Tibial nerve (tissue), 4 donors: ENCODE measurements at regions not wholly inside any gene's neighbourhood (a gene's known extent, or its start where the extent isn't known, plus 50 kb on each side); places are given as distances from the start of the nearest gene placed in this dataset.

Experiments used
- DNase-seq, 2 donors: peaks; one replicate each; pipeline ENCODE4 v3.0.0-alpha.2; 2019; ENCODE audit warnings: low spot score in 2 of 2
- H3K27ac ChIP-seq, 4 donors: fragments of 200-600 bp; sonication (generic) in 3 of 4; one replicate each; pipeline ENCODE4 v1.5.1; 2017 to 2019; ENCODE audit warnings: mild to moderate bottlenecking in 1 of 4
- H3K27me3 ChIP-seq, 2 donors: fragments of 200-600 bp; sonication (generic) in 1 of 2; one replicate each; pipeline versions ENCODE4 v1.5.1 to v1.6.0; 2017 to 2019
- H3K36me3 ChIP-seq, 3 donors: fragments of 200-600 bp; sonication (generic); one replicate each; pipeline ENCODE4 v1.5.1; 2018 to 2019
- H3K4me1 ChIP-seq, 4 donors: fragments of 200-600 bp; sonication (generic) in 3 of 4; one replicate each; pipeline ENCODE4 v1.5.1; 2017 to 2019
- H3K4me3 ChIP-seq, 4 donors: fragments of 200-600 bp; sonication (generic) in 3 of 4; one replicate each; pipeline ENCODE4 v1.5.1; 2017 to 2019; ENCODE audit warnings: mild to moderate bottlenecking in 1 of 4, moderate library complexity in 1 of 4
- H3K9me3 ChIP-seq, 4 donors: fragments of 200-600 bp; sonication (generic) in 3 of 4; one replicate each; pipeline ENCODE4 v1.5.1; 2017 to 2019
- CTCF ChIP-seq, 5 experiments: fragments of 200-600 bp in 3 of 5; fragments of 450-650 bp in 2 of 5; sonication (generic) in 3 of 5; IDR thresholded peaks; one replicate each; pipeline ENCODE4 v1.5.1; 2016 to 2019; ENCODE audit warnings: antibody characterized with exemption in 5 of 5, mild to moderate bottlenecking in 3 of 5, moderate library complexity in 2 of 5
- EP300 ChIP-seq, 2 donors: sonication (generic); formaldehyde crosslinking; IDR thresholded peaks; one replicate each; pipeline ENCODE4 v1.6.1; 2017; ENCODE audit warnings: antibody characterized with exemption in 2 of 2, mild to moderate bottlenecking in 1 of 2
- POLR2A ChIP-seq, 2 donors: fragments of 450-650 bp; IDR thresholded peaks; one replicate each; pipeline ENCODE4 v1.6.1; 2017; ENCODE audit warnings: antibody characterized with exemption in 2 of 2, mild to moderate bottlenecking in 2 of 2, moderate library complexity in 2 of 2
- WGBS, 2 donors: methylation state at CpG; one replicate each; pipeline ENCODE4 v1.1.5; 2018; 5-methylcytosine and 5-hydroxymethylcytosine counted together

- Histone ChIP-seq H3K9me3 (no peaks in the 10 kb centered on the region), H3K27ac (no peak overlapping the region), H3K4me1 (peaks cover 0 to 3% (median 0%) of the 10 kb centered on the region in 4 donors), H3K36me3 (no peaks in the 10 kb centered on the region), H3K4me3 (no peak overlapping the region), H3K27me3 (no peaks in the 10 kb centered on the region)
- WGBS, 2 donors: 64 to 74% methylated on average over 7 of the region's 7 CpGs
- DNase-seq: no peak
- TF ChIP-seq EP300 (IDR thresholded peaks at IDR 0.05): no peak
- no peak for TF ChIP-seq POLR2A (IDR thresholded peaks at IDR 0.05)
- no peak for TF ChIP-seq CTCF (IDR thresholded peaks at IDR 0.05)
These were observed 191.0 kb upstream of the SOX1 start for GRCh38 chr13:111875915-111876314.

GRCh38 chr13:111876506-111876905 lies 190.4 kb upstream of the SOX1 start:
- TF ChIP-seq EP300 (IDR thresholded peaks at IDR 0.05) (no peak), CTCF (IDR thresholded peaks at IDR 0.05) (no peak), POLR2A (IDR thresholded peaks at IDR 0.05) (no peak)
- WGBS, 2 donors: 67 to 69% methylated on average over 4 of the region's 4 CpGs
- Histone ChIP-seq H3K4me1 (peaks cover 0 to 3% (median 0%) of the 10 kb centered on the region in 4 donors), H3K27me3 (no peaks in the 10 kb centered on the region), H3K9me3 (no peaks in the 10 kb centered on the region), H3K27ac (no peak overlapping the region), H3K36me3 (no peaks in the 10 kb centered on the region), H3K4me3 (no peak overlapping the region)
- no peak for DNase-seq

- H3K4me1 ChIP-seq: no peaks in the 10 kb centered on the region
- no peaks in the 10 kb centered on the region for H3K9me3 ChIP-seq
- no peaks in the 10 kb centered on the region for H3K36me3 ChIP-seq
- H3K27me3 ChIP-seq: no peaks in the 10 kb centered on the region
- TF ChIP-seq POLR2A (IDR thresholded peaks at IDR 0.05) (no peak), CTCF (IDR thresholded peaks at IDR 0.05) (no peak), EP300 (IDR thresholded peaks at IDR 0.05) (no peak)
- WGBS, 2 donors: 90 to 91% methylated on average over 12 of the region's 12 CpGs
- DNase-seq: no peak
- no peak overlapping the region for H3K4me3 ChIP-seq
- no peak overlapping the region for H3K27ac ChIP-seq
These were observed 189.0 kb upstream of the SOX1 start for GRCh38 chr13:111877906-111878305.

GRCh38 chr13:111879719-111880118 lies 187.2 kb upstream of the SOX1 start:
- H3K4me1 ChIP-seq: no peaks in the 10 kb centered on the region
- DNase-seq: no peak
- no peak overlapping the region for H3K4me3 ChIP-seq
- no peak overlapping the region for H3K27ac ChIP-seq
- no peaks in the 10 kb centered on the region for H3K9me3 ChIP-seq
- TF ChIP-seq POLR2A (IDR thresholded peaks at IDR 0.05) (no peak), EP300 (IDR thresholded peaks at IDR 0.05) (no peak)
- WGBS, 2 donors: 54 to 60% methylated on average over 5 of the region's 5 CpGs
- H3K27me3 ChIP-seq: no peaks in the 10 kb centered on the region
- no peaks in the 10 kb centered on the region for H3K36me3 ChIP-seq

GRCh38 chr13:111880185-111880584 lies 186.8 kb upstream of the SOX1 start:
- TF ChIP-seq POLR2A (IDR thresholded peaks at IDR 0.05) (no peak), CTCF (IDR thresholded peaks at IDR 0.05) (no peak), EP300 (IDR thresholded peaks at IDR 0.05) (no peak)
- 59 to 65% methylated on average over 6 of the region's 6 CpGs for WGBS, 2 donors

GRCh38 chr13:111881700-111882099 lies 185.2 kb upstream of the SOX1 start:
- Histone ChIP-seq H3K36me3 (no peaks in the 10 kb centered on the region), H3K27me3 (no peaks in the 10 kb centered on the region), H3K9me3 (no peaks in the 10 kb centered on the region), H3K27ac (no peak overlapping the region), H3K4me1 (no peaks in the 10 kb centered on the region), H3K4me3 (no peak overlapping the region)
- WGBS, 2 donors: 78 to 83% methylated on average over 8 of the region's 8 CpGs
- no peak for TF ChIP-seq EP300 (IDR thresholded peaks at IDR 0.05)
- TF ChIP-seq POLR2A (IDR thresholded peaks at IDR 0.05): no peak
- TF ChIP-seq CTCF (IDR thresholded peaks at IDR 0.05): no peak
- no peak for DNase-seq

More at GRCh38 chr13:111880185-111880584, 186.8 kb upstream of the SOX1 start:
- H3K36me3 ChIP-seq: no peaks in the 10 kb centered on the region
- H3K9me3 ChIP-seq: no peaks in the 10 kb centered on the region
- no peaks in the 10 kb centered on the region for H3K4me1 ChIP-seq
- H3K27ac ChIP-seq: no peak overlapping the region
- H3K27me3 ChIP-seq: no peaks in the 10 kb centered on the region
- H3K4me3 ChIP-seq: no peak overlapping the region
- DNase-seq: no peak
